ENCODE measurements at regions not wholly inside any gene's neighbourhood (a gene's known extent, or its start where the extent isn't known, plus 50 kb on each side); places are given as distances from the start of the nearest gene placed in this dataset.

DNA sequence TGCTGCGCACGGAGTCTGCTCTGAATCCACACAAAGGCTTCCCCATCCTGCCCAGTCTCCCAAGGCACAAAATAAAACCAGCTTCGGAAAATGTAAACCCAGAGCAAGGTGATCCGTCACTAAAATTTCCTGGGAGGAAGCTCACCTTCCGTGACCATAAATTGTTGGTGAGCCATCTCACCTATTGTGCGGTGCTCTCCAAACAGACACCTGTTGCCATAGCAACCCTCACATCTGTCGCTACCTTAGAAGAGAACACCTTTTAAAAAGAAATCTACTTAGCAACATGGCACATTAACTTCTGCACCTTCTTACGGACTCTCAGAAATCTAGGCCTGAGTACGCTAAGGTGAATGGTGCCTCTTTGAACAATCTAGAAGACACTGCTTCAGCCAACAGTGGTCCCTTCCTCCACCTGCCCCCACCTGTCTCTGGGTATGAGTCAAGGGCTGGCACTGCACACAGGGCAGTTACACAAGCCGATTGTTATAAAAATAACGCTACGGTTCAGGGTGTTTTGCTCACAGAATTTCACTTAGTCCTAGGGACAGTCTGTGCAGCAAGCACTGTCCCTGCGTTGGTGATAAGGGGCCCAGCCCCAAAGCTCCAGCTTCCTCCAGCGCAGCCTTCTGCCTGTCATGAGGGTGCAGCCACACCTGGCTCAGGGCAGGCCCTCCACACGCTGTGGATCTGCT, 114.9 kb upstream of the ID2 start:
- FAIRE-seq (no peak), DNase-seq (ENCODE audit: insufficient read length, low spot score) (no peak)
- TF ChIP-seq PAX5 (IDR thresholded peaks at IDR 0.05; ENCODE audit: insufficient read depth, low read length, severe bottlenecking) (no peak), TAF1 (IDR thresholded peaks at IDR 0.05; ENCODE audit: low read depth, low read length) (no peak), POLR2A (IDR thresholded peaks at IDR 0.05; ENCODE audit: low read depth, low read length) (no peak), POLR2AphosphoS5 (IDR thresholded peaks at IDR 0.05; ENCODE audit: low read depth, low read length) (no peak), SPI1 (IDR thresholded peaks at IDR 0.05; ENCODE audit: low read depth, low read length) (no peak), POU2F2 (IDR thresholded peaks at IDR 0.05; ENCODE audit: low read depth, low read length) (no peak)

DNA sequence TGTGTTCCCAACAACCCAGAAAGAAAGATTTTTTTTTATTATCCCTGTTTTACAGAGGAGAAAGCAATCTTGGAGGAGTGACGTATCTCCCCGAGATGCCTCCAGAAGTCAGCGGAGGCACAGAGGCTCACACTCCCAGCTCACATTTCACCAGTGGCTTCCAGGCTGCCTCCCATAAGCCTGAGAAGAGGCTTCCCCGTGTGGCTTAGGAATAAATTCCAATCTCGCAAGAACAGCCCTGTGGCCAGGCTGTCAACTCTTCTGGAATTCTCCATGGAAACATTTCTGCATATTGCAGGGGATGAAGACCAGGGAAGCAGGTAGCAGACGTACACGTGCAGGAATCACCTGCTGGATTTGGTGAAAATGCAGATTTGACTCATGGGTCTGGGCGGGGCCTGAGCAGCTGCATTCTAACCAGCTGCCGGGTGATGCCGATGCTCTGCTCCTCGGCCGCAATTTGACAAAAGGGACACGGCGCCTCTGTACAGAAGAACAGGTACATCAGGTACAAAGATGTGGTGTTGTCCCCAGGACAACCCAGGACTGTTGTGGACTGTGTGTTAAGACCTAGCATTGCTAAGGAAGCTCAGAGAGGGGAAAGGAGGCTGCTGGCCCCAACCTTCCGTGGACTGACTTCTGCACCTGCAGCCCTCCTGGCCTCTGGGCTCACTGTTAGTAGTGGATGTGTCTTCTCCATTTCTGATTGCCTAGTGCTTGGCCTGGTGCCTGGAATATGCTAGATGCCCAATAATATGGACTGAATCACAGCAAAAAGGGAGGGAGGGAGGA, 114.2 kb upstream of the ID2 start:
- DNase-seq (ENCODE audit: insufficient read length, low spot score) (no peak), FAIRE-seq (peak; percentile 28)
- TF ChIP-seq PAX5 (IDR thresholded peaks at IDR 0.05; ENCODE audit: insufficient read depth, low read length, severe bottlenecking): no peak
- no peak for TF ChIP-seq POLR2AphosphoS5 (IDR thresholded peaks at IDR 0.05; ENCODE audit: low read depth, low read length)
- no peak for TF ChIP-seq POLR2A (IDR thresholded peaks at IDR 0.05; ENCODE audit: low read depth, low read length)
- no peak for TF ChIP-seq SPI1 (IDR thresholded peaks at IDR 0.05; ENCODE audit: low read depth, low read length)
- no peak for TF ChIP-seq POU2F2 (IDR thresholded peaks at IDR 0.05; ENCODE audit: low read depth, low read length)
- no peak for TF ChIP-seq TAF1 (IDR thresholded peaks at IDR 0.05; ENCODE audit: low read depth, low read length)

DNA sequence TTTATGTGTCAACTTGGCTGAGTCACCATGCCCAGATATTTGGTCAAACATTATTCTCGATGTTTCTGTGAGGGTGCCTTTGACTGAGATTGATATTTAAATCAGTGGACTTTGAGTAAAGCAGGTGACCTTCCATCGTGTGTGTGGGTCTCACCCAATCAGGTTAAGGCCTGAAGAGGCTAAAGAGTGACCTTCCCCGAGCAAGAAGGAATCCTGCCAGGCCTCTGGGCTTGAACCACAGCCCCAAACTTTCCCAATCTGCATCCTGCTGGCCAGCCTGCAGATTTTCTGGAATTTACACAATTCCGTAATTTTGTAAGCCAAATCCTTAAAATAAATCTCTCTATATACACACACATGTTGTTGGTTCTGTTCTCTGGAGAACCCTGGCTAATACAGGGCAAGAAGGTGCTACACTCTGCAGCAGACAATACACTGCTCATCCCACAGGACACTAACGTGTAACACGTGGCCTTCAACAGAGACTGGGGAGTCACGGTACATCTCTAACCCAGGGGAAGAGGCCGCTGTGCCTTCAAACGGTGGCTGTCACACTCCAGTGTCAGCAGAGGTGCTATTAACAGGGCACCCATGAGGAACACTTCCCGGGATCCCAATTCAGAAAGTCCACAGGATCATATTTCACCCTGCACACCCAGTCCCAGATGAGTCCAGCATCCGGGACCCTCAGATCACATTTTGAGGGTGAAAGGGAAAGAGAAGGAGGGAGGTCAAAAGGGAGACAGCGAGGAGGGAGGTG, 113.1 kb upstream of the ID2 start:
- FAIRE-seq (no peak), DNase-seq (ENCODE audit: insufficient read length, low spot score) (no peak)

DNA sequence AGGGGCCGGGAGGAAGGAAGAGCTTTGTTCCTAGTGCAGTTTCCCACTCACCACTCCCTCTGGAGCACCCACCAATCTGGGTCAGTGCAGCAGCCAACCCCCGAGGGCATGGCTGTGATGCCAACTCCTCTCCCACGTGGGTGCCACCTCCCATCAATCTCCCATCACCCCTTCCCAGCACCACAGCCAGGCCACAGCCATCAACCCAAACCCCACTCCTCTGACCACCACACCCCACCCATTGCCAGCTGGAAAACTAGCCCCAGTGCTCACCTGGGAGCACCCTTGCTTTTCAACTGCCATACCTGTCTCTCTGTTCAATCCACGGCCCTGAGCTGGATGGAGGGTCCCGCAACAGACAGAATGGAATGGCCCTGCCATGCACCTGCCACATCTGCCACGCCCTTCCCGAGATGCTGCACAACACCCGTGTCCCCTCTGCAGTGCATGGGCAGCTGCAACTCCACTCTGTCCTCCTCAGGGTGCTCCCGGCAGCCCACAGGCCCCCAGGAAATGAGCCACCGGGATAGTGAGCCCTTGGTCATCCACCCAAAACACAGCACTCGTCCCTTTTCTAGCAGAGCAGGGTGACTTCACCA, 112.4 kb upstream of the ID2 start:
- DNase-seq (ENCODE audit: insufficient read length, low spot score): no peak
- TF ChIP-seq TAF1 (IDR thresholded peaks at IDR 0.05; ENCODE audit: low read depth, low read length) (no peak), POU2F2 (IDR thresholded peaks at IDR 0.05; ENCODE audit: low read depth, low read length) (no peak), POLR2AphosphoS5 (IDR thresholded peaks at IDR 0.05; ENCODE audit: low read depth, low read length) (no peak), POLR2A (IDR thresholded peaks at IDR 0.05; ENCODE audit: low read depth, low read length) (no peak), SPI1 (IDR thresholded peaks at IDR 0.05; ENCODE audit: low read depth, low read length) (no peak), PAX5 (IDR thresholded peaks at IDR 0.05; ENCODE audit: insufficient read depth, low read length, severe bottlenecking) (no peak)
- FAIRE-seq: no peak

More for the DNA sequence above, 113.1 kb upstream of the ID2 start:
- no peak for TF ChIP-seq SPI1 (IDR thresholded peaks at IDR 0.05; ENCODE audit: low read depth, low read length)

DNA sequence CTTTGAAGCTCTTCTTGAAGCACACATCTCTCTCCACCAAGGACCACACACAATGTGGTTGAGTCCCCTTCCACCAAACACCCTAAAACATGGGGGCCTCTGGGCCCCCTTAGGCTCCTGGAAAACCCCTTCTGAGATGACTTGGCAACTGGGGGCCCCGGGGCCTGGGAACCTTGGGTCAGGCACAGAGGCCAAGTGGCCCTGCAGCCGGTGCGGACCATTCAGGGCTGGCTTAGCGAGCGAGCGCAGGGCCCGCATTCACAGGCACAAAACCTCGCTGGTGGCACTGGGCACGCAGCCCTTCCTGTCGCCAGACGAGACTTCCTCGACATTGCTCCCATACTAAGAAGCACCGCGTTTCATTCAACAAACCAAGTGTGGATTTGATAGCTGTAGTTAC, 111.2 kb upstream of the ID2 start:
- TF ChIP-seq POLR2A (IDR thresholded peaks at IDR 0.05; ENCODE audit: low read depth, low read length) (no peak), POLR2AphosphoS5 (IDR thresholded peaks at IDR 0.05; ENCODE audit: low read depth, low read length) (no peak), TAF1 (IDR thresholded peaks at IDR 0.05; ENCODE audit: low read depth, low read length) (no peak), SPI1 (IDR thresholded peaks at IDR 0.05; ENCODE audit: low read depth, low read length) (no peak), PAX5 (IDR thresholded peaks at IDR 0.05; ENCODE audit: insufficient read depth, low read length, severe bottlenecking) (no peak), POU2F2 (IDR thresholded peaks at IDR 0.05; ENCODE audit: low read depth, low read length) (no peak)
- FAIRE-seq: no peak

DNA sequence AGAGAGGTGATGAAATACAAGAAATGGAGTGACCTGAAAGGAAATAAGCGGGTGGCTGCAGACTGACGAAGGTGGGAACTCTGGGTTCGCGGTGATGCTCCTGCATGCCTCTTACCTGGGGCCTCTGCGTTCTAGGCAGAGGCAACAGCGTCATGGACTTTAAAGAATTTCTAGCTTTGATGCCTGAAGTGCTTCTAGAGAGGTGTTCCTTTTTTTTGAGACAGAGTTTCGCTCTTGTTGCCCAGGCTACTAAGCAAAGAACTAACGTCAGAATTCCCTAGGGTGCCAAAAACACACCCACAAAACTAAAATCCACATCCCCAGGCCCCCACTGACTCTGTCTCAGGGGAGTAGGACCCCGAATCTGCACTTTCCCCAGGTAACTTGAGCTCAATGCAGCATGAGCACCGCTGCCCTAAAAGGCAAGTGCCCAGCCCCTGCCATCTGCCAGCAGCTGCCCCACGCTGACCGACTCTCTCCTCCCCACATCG, 110.5 kb upstream of the ID2 start:
- no peak for TF ChIP-seq PAX5 (IDR thresholded peaks at IDR 0.05; ENCODE audit: insufficient read depth, low read length, severe bottlenecking)
- DNase-seq (ENCODE audit: insufficient read length, low spot score) (no peak), FAIRE-seq (no peak)

More for the DNA sequence above, 111.2 kb upstream of the ID2 start:
- DNase-seq (ENCODE audit: insufficient read length, low spot score): no peak

DNA sequence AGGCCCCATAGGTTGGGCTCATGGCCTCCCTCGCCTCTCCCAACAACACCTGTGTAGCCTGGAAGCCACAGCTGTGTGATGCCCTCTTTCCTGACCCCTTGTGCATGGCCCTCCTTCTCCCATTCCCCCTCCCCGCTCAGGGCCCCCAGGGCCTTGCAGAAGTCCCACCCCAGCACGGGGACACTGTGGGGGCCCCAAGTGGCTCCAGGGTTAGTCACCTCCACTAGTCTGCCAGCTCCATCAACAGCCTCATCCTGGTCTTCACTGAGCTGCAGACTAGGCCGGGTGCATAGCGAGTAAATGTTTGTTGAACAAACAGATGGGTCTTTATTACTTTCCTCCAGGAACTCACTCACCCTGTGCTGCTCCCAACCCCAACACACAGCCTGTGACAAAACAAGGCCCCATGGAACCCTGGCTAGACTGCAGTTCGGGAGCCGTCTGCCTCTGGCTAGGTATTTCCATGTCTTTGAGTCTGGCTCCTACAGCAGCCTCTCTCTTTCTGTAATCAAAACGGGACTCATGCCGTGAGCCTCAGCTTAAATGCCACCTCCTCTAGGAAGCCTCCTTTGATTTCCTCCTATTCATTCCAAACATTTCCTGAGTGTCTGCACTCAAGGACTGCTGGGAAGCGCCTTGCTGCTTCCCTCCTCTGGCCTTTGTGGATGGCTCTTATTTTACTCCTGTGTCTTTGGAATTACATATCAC, 109.9 kb upstream of the ID2 start:
- DNase-seq (ENCODE audit: insufficient read length, low spot score) (no peak), FAIRE-seq (no peak)
- TF ChIP-seq TAF1 (IDR thresholded peaks at IDR 0.05; ENCODE audit: low read depth, low read length) (no peak), POLR2A (IDR thresholded peaks at IDR 0.05; ENCODE audit: low read depth, low read length) (no peak), POU2F2 (IDR thresholded peaks at IDR 0.05; ENCODE audit: low read depth, low read length) (no peak), SPI1 (IDR thresholded peaks at IDR 0.05; ENCODE audit: low read depth, low read length) (no peak), PAX5 (IDR thresholded peaks at IDR 0.05; ENCODE audit: insufficient read depth, low read length, severe bottlenecking) (no peak), POLR2AphosphoS5 (IDR thresholded peaks at IDR 0.05; ENCODE audit: low read depth, low read length) (no peak)

DNA sequence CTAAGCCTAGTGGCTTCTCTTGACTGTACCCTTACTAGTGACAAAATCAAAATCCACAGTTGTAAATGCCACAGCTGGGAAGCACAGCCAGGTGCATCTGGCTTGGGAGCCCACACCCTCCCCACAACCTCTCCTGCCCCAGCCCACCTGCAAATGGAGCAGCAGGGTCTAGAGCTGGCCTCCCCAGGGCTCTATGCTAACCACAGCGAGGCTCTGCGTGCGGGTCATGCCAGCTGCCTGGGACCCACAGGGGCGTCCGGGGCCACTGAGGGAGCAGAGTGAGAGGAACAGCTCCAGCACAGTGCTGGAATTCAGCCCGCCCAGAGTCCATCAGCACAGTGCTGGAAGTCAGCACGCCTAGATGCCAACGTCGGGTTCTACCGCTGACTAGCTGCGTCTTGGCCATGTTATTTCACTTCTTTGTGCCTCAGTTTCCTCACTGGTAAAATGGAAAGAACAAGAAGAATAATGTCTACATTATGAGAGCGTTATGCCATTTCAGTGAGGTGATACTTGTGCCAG, 109.1 kb upstream of the ID2 start:
- TF ChIP-seq PAX5 (IDR thresholded peaks at IDR 0.05; ENCODE audit: insufficient read depth, low read length, severe bottlenecking): no peak
- no peak for TF ChIP-seq POLR2A (IDR thresholded peaks at IDR 0.05; ENCODE audit: low read depth, low read length)
- no peak for FAIRE-seq
- no peak for DNase-seq (ENCODE audit: insufficient read length, low spot score)

Data from GM12891 (cell line).